ENCODE measurements at regions not wholly inside any gene's neighbourhood (a gene's known extent, or its start where the extent isn't known, plus 50 kb on each side); places are given as distances from the start of the nearest gene placed in this dataset.

- H2AFZ ChIP-seq (ENCODE audit: insufficient read depth, low read depth, low read length, poor library complexity, severe bottlenecking), result no peak overlapping the region
- no peaks in the 10 kb centered on the region for H3K27me3 ChIP-seq (ENCODE audit: control insufficient read depth in 2 of 2, insufficient read depth in 2 of 2, low read length in 2 of 2)
- DNase-seq, result peak in 1 of 3 donors; percentile 6
- intact Hi-C loops (cut with micrococcal nuclease), result no loop called here
- H3K9ac ChIP-seq (ENCODE audit: insufficient read depth, low read length, poor library complexity, severe bottlenecking), result no peak overlapping the region
- H3K9me3 Mint-ChIP-seq, result peaks cover 0 to 3% (median 0%) of the 10 kb centered on the region in 7 donors
- no peak overlapping the region for H3K27ac Mint-ChIP-seq
- no peaks in the 10 kb centered on the region for H4K20me1 ChIP-seq (ENCODE audit: insufficient read depth, low read length)
- H3K4me3 Mint-ChIP-seq, result no peak overlapping the region
- H3K27ac ChIP-seq (ENCODE audit: low read depth in 1 of 2, low read length in 2 of 2), result no peak overlapping the region
- no peak for TF ChIP-seq CTCF (IDR thresholded peaks at IDR 0.05)
- H3K4me2 ChIP-seq (replicated peaks; ENCODE audit: extremely low read depth, low read length, poor library complexity, severe bottlenecking), result no peak overlapping the region
- H3K27me3 Mint-ChIP-seq (ENCODE audit: low read depth in 3 of 3), result no peaks in the 10 kb centered on the region
- no peaks in the 10 kb centered on the region for H3K9me3 ChIP-seq (replicated peaks in 1 of 2; ENCODE audit: control insufficient read depth in 1 of 2, insufficient read depth in 1 of 2, low read length in 2 of 2)
- no peaks in the 10 kb centered on the region for H3K4me1 Mint-ChIP-seq
- no peaks in the 10 kb centered on the region for H3K36me3 Mint-ChIP-seq
- H3K4me3 ChIP-seq (replicated peaks in 1 of 3; ENCODE audit: low read depth in 2 of 3, low read length in 3 of 3), result no peak overlapping the region
- no CpG with 5 or more reads among the region's 3 CpGs for WGBS (ENCODE audit: insufficient coverage)
- no peaks in the 10 kb centered on the region for H3K36me3 ChIP-seq (replicated peaks in 1 of 2; ENCODE audit: control insufficient read depth in 1 of 2, insufficient read depth in 2 of 2, low read length in 2 of 2)
- H3K79me2 ChIP-seq (ENCODE audit: insufficient read depth, low read length), result no peaks in the 10 kb centered on the region
- no peaks in the 10 kb centered on the region for H3K4me1 ChIP-seq (ENCODE audit: control insufficient read depth in 1 of 2, insufficient read depth in 2 of 2, low read length in 2 of 2)
Measured at GRCh38 chr14:51185180-51185579, 54.9 kb upstream of the TMX1 start.

GRCh38 chr14:51185754-51186153, 54.3 kb upstream of the TMX1 start:
- Mint-ChIP-seq H3K27ac (no peak overlapping the region), H3K9me3 (peaks cover 0 to 1% (median 0%) of the 10 kb centered on the region in 7 donors), H3K4me1 (no peaks in the 10 kb centered on the region), H3K4me3 (no peak overlapping the region), H3K27me3 (ENCODE audit: low read depth in 3 of 3) (no peaks in the 10 kb centered on the region), H3K36me3 (no peaks in the 10 kb centered on the region)
- H3K4me2 ChIP-seq (replicated peaks; ENCODE audit: extremely low read depth, low read length, poor library complexity, severe bottlenecking), result no peak overlapping the region
- intact Hi-C loops (cut with micrococcal nuclease), result no loop called here
- no peak overlapping the region for H2AFZ ChIP-seq (ENCODE audit: insufficient read depth, low read depth, low read length, poor library complexity, severe bottlenecking)
- WGBS (ENCODE audit: insufficient coverage), result no CpG with 5 or more reads among the region's 1 CpG
- H4K20me1 ChIP-seq (ENCODE audit: insufficient read depth, low read length), result no peaks in the 10 kb centered on the region
- H3K4me1 ChIP-seq (ENCODE audit: control insufficient read depth in 1 of 2, insufficient read depth in 2 of 2, low read length in 2 of 2), result no peaks in the 10 kb centered on the region
- H3K27me3 ChIP-seq (ENCODE audit: control insufficient read depth in 2 of 2, insufficient read depth in 2 of 2, low read length in 2 of 2), result no peaks in the 10 kb centered on the region
- H3K79me2 ChIP-seq (ENCODE audit: insufficient read depth, low read length), result no peaks in the 10 kb centered on the region
- DNase-seq, result no peak
- no peak overlapping the region for H3K4me3 ChIP-seq (replicated peaks in 1 of 3; ENCODE audit: low read depth in 2 of 3, low read length in 3 of 3)
- H3K9me3 ChIP-seq (replicated peaks in 1 of 2; ENCODE audit: control insufficient read depth in 1 of 2, insufficient read depth in 1 of 2, low read length in 2 of 2), result no peaks in the 10 kb centered on the region
- H3K9ac ChIP-seq (ENCODE audit: insufficient read depth, low read length, poor library complexity, severe bottlenecking), result no peak overlapping the region
- H3K27ac ChIP-seq (ENCODE audit: low read depth in 1 of 2, low read length in 2 of 2), result no peak overlapping the region
- H3K36me3 ChIP-seq (replicated peaks in 1 of 2; ENCODE audit: control insufficient read depth in 1 of 2, insufficient read depth in 2 of 2, low read length in 2 of 2), result no peaks in the 10 kb centered on the region
- TF ChIP-seq CTCF (IDR thresholded peaks at IDR 0.05), result no peak

All from CD14-positive monocyte (primary cell).